ENCODE measurements at regions not wholly inside any gene's neighbourhood (a gene's known extent, or its start where the extent isn't known, plus 50 kb on each side); places are given as distances from the start of the nearest gene placed in this dataset.
A peak's percentile ranks its signal among the peaks of the same experiment; 100 is the strongest.

DNA sequence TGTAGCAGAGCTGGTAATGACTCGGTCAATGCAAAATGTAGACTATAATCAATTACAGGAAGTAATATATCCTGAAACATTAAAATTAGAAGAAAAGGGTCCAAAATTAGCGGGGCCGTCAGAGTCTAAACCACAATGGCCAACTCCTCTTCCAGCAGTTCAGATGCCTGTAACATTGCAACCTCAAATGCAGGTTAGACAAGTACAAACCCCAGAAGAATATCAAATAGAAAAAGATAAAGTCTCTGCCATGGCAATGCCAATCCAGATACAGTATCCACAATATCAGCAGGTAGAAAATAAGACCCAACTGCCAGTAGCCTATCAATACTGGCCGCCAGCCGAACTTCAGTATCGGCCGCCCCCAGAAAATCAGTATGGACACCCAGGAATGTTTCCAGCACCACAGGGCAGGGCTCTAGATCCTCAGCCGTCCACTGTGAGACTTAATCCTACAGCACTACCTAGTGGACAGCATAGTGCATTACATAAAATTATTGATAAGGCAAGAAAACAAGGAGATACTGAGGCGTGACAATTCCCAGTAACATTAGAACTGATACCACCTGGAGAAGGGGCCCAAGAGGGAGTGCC, 158.4 kb downstream of the GPX5 start:
- TF ChIP-seq CTCF (IDR thresholded peaks at IDR 0.05) (peak; percentile 57 to 67 (median 65)), POLR2A (IDR thresholded peaks at IDR 0.05) (no peak)

Data from right lobe of liver (tissue), 4 donors.